IPS-18c (cell line): ENCODE measurements at regions not wholly inside any gene's neighbourhood (a gene's known extent, or its start where the extent isn't known, plus 50 kb on each side); places are given as distances from the start of the nearest gene placed in this dataset.

Source experiments
- H3K4me3 ChIP-seq: 2 replicates; pipeline ENCODE4 v1.7.0; 2013; ENCODE audit warnings: low read depth, mild to moderate bottlenecking, low read length, moderate library complexity; ENCODE audit not compliant: insufficient read depth
- H3K9me3 ChIP-seq: one replicate; pipeline ENCODE4 v1.6.1; 2013; ENCODE audit warnings: mild to moderate bottlenecking, low read length, moderate library complexity; ENCODE audit not compliant: control insufficient read depth, insufficient read depth

DNA sequence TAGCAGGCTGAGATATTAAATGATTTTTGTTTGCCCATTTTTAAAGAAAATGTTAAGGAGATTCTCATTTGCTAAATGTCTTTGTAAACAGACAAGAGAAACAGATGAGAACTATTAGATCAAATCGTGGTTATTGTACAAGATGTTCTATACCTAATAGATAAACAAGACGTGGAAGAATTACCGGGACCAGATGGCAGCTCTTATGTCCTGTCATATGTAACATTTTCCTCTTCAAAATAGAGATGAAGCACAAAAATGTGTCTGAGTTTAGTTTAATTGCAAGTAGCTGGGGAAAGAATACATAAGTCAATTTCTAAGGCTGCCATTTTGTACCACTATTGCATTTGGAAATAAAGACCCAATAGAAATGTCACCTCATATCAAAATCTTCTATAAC, 553.7 kb downstream of the TUSC7 start:
- H3K9me3 ChIP-seq, result no peaks in the 10 kb centered on the region
- H3K4me3 ChIP-seq, result no peak overlapping the region

DNA sequence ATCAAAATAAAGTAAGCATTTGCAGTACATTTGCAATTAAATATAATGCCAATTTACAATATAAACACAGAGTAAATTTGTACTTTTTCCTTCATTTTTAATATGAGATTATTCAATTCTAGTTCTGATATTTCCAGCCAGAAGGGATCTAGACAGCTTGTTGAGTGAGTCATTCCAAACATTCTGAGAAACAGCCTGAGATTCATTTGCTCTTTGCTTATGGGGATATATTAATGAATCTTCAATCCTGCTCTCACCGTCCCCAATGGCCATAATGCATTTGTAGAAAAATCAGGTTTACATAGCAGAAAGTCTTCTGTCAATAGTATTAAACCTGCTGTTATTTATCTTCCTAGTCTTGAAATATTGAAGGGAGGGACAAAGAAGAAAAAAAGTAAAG, 554.2 kb downstream of the TUSC7 start:
- H3K9me3 ChIP-seq, result no peaks in the 10 kb centered on the region
- H3K4me3 ChIP-seq, result no peak overlapping the region

DNA sequence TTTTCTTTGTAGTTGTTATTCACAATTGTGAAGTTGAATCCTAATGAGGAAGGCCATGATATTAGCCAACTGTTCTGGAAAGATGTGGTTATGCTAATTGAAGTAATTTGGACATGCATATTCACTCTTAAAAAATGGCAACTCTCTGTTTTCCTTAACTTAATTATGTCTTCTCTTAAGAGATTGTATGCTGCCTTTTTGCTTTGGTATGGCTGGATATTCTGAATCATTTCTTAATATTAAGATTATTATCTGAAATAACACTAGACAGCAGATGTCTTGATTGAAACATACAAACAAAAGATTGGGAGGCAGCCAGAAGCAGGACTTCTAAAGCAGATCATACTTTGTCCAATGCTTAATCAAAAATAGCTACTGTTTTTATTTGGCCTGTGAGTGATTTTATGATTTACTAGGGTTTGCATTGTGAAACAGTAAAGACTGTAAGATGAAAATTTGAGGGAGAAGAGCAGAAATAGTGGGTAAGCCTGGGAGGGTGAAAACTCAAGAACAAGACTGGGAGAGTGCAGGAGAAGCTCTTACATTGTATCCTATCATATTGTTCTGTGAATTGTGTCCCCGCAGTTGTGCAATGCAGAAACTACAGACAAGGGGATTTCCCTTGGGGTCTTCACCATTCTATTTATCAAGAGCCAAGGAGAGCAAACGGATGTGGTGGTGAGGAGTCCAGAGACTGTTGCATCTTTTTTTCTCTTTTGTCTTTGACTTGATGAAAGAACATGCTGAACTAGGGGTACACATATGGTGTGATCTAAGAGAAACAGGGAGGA, 554.8 kb downstream of the TUSC7 start:
- Histone ChIP-seq H3K9me3 (no peaks in the 10 kb centered on the region), H3K4me3 (no peak overlapping the region)

DNA sequence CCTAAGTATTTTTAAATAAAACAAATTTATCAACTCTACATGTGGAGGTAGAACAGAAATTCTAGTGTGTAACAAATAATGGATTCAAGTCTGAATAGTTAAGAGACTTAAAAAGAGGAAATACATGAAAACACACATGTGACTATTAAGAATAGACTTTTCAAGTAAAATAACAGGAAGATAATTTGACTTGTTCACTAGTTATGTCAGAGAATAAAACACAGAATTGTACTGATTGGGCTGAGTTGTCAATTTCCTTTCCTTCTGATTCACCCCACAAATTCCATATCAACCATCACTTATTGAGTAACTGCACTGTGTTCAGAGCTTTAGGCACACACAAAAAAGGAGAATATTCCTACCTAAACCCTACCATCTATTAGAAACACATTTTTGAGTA, 557.2 kb downstream of the TUSC7 start:
- Histone ChIP-seq H3K4me3 (no peak overlapping the region), H3K9me3 (no peaks in the 10 kb centered on the region)

DNA sequence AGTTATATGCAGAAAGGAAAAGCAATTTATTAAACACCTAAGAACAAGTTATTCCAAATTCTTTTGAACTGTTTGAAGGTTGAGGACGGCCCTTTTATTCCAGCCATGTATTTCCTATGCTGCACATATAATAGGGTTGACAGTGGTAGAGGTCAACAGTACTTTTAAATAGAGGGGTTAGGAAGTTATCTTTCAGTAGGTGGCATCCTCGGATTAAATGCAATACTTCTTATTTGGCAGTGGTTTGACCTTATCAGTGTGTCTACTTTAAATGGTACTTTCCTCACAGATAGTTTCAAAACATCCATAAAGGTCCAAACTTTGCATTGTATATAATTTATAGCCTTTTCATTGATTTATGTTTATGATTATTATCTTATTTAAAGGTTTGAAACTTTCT, 558.7 kb downstream of the TUSC7 start:
- Histone ChIP-seq H3K4me3 (no peak overlapping the region), H3K9me3 (no peaks in the 10 kb centered on the region)

DNA sequence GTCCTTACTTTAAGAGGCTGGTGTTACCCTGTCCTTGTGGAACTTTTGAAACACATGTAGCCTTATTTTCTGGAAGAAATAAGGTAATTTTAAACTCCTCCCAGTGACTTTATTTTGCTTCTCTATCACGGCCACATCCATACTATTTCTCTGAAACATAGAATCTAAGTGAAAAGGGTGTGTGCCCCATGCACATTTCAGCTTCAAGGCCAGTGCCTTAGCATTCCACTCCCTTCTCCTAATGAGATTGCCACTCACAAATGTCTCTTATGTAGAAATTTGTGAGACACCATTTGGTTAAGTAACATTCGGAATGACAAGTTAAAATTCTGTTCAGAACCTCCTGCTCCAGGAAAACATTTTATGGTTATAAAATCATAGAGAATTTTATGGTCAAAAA, 562.7 kb downstream of the TUSC7 start:
- Histone ChIP-seq H3K9me3 (no peaks in the 10 kb centered on the region), H3K4me3 (no peak overlapping the region)

DNA sequence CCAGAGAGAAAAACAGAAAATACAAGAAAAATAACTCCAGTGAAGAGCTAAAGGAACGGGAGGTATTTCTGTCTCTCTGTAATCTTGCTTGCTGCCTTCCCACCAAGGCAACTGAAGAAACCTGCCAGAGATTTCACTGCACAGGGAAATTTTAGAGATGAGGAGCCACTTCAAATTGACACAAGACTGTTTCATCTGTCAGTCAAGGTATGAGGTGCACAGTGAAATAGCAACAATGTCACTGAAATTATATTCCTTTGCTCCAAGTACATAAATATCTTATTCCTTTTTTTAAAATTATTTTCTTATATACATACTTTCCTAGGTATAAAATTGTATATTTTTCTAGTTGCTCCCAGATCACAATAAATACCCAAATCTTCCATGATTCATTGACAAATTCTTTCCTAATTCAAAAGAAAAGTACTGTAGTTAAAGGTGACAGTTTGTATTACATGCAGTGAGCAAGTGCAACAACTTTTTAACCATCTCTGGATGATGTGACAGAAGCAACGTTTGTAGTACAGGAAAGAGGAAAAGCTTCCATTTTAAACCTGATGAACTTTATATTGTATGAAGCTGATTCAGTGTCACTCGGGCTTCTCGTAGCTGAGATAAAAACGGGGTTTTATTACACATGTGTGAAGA, 563.4 kb downstream of the TUSC7 start:
- no peak overlapping the region for H3K4me3 ChIP-seq
- no peaks in the 10 kb centered on the region for H3K9me3 ChIP-seq

DNA sequence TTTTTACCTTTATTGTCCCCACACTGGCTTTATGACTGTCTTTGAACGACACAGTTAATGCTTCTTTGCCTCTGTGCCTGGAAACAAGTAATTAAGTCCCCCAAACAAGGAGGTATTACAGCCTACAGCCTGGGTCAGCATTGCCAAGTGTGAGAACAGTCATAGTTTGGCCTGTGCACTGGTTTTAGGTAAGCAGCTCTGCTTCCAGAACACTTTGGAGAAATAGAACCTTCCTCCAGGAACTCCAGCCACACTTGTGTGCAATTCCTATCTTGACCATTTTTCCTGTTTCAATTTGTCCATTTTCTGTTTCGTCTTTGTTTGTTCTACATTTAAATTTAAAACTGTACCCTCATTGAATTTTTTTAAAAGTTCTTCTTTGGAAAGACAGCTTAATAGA, 568.2 kb downstream of the TUSC7 start:
- Histone ChIP-seq H3K9me3 (no peaks in the 10 kb centered on the region), H3K4me3 (no peak overlapping the region)

DNA sequence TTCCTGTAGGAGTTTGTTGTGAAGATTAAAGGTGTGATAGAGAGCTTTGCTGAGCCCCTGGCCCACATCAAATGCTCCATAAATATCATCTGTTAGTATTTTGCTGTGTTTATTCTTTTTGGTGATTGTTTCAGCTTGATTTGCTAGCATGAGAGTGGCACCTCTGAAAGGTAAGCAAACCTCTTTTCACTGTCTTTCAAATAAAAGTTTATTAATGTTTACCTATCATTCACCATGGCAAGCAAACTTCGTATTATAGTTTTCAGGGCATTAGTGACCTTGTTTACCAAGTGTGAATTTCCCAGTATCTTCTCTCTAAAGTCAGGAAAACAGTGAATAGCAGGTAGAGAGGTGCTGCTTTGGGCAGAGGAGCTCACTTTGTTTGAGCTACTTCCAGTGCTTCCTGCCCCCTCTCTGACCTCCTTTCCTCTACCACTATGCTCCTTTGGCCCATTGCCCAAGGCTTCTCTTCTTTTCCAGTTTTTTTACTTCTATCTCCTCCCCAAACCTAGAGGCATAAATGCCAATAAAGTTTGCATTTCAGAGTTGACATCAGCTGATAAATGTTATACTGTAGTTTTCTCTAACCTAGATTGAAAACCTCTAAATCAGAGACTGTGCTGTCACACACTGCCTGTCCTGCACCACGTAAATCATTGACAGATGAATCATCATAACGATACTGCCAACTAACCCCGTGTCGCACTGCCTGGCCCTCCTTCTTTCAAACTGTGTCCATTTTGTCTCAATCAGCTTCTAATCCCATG, 569.0 kb downstream of the TUSC7 start:
- no peaks in the 10 kb centered on the region for H3K9me3 ChIP-seq
- H3K4me3 ChIP-seq, result no peak overlapping the region

DNA sequence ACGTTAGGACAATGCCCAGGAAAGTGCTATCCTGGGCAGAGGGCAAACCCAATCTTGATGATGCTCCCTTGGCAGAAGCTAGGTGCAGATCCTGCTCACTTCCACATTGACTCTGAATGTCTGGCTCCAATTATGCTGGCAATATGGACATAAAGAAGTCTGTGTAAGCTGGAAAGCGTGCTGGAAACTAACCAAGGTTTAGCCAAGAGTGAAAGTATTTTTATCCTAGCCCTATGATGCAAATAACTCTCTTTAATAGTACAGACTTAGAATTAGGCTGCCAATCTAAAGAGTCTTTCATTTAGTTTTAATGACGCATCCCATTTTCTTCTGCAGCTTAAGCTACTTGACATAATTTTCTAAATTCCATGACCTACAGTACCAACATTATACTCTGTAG, 571.8 kb downstream of the TUSC7 start:
- Histone ChIP-seq H3K4me3 (no peak overlapping the region), H3K9me3 (no peaks in the 10 kb centered on the region)

DNA sequence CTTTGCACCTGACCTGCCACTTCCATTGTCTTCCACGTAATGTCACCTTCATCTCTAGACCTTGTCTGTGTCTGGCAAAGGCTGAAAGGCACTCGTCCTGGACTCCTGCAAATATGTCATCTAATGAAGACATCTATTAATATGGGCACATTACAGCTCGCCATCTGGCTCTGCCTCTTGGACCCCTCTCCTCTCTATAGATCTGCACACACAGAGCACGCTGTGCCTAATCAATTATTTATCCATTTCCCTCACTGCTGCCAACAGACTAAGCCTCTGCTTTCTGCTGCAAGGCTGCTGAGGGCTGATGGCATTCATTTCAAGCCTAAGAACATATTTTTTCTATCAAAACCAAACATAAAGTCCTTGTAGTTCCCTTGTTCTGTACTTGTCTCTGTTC, 573.0 kb downstream of the TUSC7 start:
- no peak overlapping the region for H3K4me3 ChIP-seq

DNA sequence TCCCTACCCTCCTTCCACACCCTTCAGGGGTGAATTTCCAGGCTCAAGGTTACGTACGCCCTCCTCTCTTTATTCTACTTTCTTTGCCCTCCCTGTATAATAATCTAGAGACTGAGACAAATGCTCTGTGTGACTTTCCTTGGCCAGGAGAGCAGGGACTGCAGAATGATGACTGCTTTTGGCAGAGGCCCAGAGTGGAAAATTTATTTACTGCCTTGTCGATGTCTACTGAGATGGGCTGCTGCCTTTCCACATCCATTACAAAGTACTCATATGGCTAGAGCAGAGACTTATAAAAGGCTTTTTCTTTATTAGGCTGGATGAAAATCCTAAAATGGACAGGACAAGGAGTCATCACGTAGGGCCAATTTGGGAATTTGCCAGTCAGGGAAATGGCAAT, 576.2 kb downstream of the TUSC7 start:
- H3K9me3 ChIP-seq, result no peaks in the 10 kb centered on the region

More for the DNA sequence above, 573.0 kb downstream of the TUSC7 start:
- H3K9me3 ChIP-seq, result no peaks in the 10 kb centered on the region

DNA sequence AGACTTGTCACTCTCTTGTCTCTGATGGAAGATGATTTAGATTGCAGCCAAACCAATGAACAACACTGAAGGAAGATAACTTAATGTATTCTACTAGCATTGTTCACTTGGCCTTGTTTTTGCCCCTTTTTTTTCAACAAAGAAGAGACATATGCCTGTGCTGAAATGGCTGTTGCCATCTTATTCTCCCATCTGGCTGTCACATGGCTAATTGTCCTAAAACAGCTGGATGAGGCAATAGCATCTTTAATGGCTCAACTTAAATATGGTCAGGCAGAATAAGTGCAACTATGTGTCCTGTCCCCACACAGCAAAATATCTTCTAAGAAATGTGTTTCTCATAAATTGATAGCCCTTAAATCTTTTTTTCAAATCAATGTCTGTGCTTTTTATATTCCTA, 576.9 kb downstream of the TUSC7 start:
- no peak overlapping the region for H3K4me3 ChIP-seq
- H3K9me3 ChIP-seq, result no peaks in the 10 kb centered on the region

More for the DNA sequence above, 576.2 kb downstream of the TUSC7 start:
- H3K4me3 ChIP-seq, result no peak overlapping the region

DNA sequence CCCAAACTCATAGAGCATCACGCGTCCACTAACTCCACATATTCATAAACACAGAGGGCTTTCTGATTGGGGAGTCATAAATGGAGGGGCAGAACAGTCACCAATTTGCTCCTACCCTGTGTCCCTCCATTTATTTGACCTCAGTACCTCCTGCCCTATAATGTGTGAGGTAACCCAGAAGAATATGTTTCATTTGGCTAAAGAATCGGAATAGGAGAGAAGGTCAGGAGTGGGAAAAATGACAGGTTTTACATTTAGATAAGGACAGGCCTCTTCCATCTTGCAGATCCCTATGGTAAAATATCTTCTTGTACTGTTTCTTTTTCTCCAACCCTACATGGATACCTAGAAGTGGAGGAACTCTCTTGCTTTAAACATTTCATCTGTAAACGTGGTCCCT, 578.0 kb downstream of the TUSC7 start:
- H3K9me3 ChIP-seq, result no peaks in the 10 kb centered on the region
- no peak overlapping the region for H3K4me3 ChIP-seq

DNA sequence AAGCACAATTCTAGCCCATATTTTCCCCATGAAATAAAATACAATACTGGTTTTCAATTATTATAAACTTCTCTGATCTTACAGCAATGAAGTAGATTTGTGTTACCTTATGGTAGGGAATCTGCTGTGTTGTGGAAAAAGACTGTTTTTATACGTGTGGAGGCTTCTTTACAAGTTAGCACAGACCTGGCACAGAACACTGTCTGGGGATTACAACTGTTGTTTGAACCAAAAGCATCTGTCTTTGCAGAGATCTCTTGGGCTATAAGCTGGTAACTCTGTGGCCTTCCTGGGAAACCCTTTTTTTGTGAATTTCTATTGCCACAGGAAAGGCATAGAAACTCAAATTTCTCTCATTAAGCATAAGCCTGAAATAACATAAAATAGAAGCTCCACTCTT, 581.9 kb downstream of the TUSC7 start:
- Histone ChIP-seq H3K4me3 (no peak overlapping the region), H3K9me3 (no peaks in the 10 kb centered on the region)

DNA sequence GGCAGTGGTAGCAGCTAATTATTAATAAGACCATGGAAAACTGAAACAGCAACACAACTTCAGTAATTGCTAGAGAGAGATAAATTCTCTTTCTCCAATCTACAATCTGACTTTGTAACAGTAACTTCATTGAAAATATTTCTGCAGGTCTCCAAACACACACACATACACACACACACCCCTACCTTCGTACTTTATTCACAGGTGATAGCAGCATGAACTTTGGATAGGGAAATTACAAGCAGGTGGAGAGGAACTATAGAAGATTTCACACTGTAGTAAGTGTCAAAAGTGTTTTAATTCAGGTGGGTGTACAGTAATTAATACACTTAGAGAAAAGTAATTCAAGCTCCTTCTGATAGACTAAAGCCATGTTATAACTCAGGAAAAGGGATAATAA, 587.5 kb downstream of the TUSC7 start:
- no peaks in the 10 kb centered on the region for H3K9me3 ChIP-seq

DNA sequence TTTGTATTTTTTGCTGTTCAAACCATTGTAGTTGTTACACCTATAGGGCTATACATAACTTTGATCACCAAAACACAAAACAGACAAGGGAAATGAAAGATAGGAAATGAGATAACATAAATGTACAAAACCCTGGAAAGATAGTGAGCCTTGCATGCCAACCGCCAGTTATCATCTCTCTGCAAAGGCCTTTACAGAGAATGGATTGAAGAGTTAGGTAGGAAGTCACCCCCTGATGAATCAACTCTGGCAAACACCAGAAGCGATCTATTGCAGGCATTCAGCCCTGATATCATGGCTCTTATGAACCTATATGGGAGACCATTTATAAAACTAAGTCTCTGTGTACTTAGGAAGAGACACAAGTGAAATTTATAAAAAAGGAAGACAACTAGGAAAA, 588.0 kb downstream of the TUSC7 start:
- Histone ChIP-seq H3K4me3 (no peak overlapping the region), H3K9me3 (no peaks in the 10 kb centered on the region)

More for the DNA sequence above, 587.5 kb downstream of the TUSC7 start:
- no peak overlapping the region for H3K4me3 ChIP-seq

DNA sequence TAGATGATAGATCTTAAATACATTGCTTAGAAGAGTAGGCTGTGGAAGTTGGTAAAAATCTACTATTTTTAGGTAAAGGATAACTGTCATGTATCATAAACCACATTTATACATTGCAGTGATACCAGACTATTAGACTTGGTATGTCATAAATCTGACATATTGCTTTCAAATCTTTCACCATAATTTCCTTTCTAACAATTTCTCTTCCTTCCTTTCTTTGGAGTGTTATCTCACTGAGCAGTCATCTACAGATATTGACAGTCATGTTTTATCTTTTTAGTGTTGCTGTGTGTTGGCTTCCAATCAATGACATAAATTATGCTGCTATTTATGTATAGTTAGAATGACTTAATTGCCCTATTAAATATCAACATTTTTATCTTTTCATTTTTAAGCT, 588.7 kb downstream of the TUSC7 start:
- Histone ChIP-seq H3K4me3 (no peak overlapping the region), H3K9me3 (no peaks in the 10 kb centered on the region)
